Adrenal gland (tissue), 9 donors: ENCODE measurements at regions not wholly inside any gene's neighbourhood (a gene's known extent, or its start where the extent isn't known, plus 50 kb on each side); places are given as distances from the start of the nearest gene placed in this dataset.

Experiments used
- DNase-seq, 7 donors: peaks; one replicate each; pipeline ENCODE4 v3.0.0-alpha.2; 2019 to 2020
- H3K27ac ChIP-seq, 5 donors: fragments of 200-600 bp; sonication (generic) in 4 of 5; 1 replicate in 3 of 5; 2 replicates in 2 of 5; pipeline versions ENCODE4 v1.5.1 to v1.8.0; 2016 to 2020; ENCODE audit warnings: mild to moderate bottlenecking in 1 of 5
- H3K27me3 ChIP-seq: fragments of 200-600 bp; 2 replicates; pipeline ENCODE4 v1.8.0; 2021
- H3K36me3 ChIP-seq, 2 donors: fragments of 200-600 bp; replicated peaks in 1 of 2; 1 replicate in 1 of 2; 2 replicates in 1 of 2; pipeline versions ENCODE4 v1.5.1 to v1.8.0; 2018 to 2022
- H3K4me1 ChIP-seq, 2 donors: fragments of 200-600 bp; replicated peaks in 1 of 2; 1 replicate in 1 of 2; 2 replicates in 1 of 2; pipeline versions ENCODE4 v1.5.1 to v1.8.0; 2018 to 2021
- H3K4me3 ChIP-seq, 4 donors: fragments of 200-600 bp; sonication (generic) in 3 of 4; one replicate each; pipeline ENCODE4 v1.5.1; 2016 to 2018
- H3K9me3 ChIP-seq, 3 donors: fragments of 200-600 bp; sonication (generic) in 1 of 3; replicated peaks in 1 of 3; 1 replicate in 2 of 3; 2 replicates in 1 of 3; pipeline versions ENCODE4 v1.5.1 to v1.8.0; 2016 to 2021
- POLR2A ChIP-seq, 2 donors: fragments of 450-650 bp; IDR thresholded peaks; one replicate each; pipeline ENCODE4 v1.6.1; 2017; ENCODE audit warnings: antibody characterized with exemption in 2 of 2, mild to moderate bottlenecking in 2 of 2, moderate library complexity in 1 of 2
- WGBS, 4 donors: extraction: QIAGEN DNeasy Blood & Tissue Kit in 2 of 4; methylation state at CpG; one replicate each; pipeline versions ENCODE4 v1.1.5 to v1.1.7; 2013 to 2017; 5-methylcytosine and 5-hydroxymethylcytosine counted together
- intact Hi-C, 2 donors: fragments of 100-400 bp; cut with DNase I; formaldehyde crosslinking; loops; one replicate each; pipeline versions ENCODE4 v1.14.1 to v1.15.0; 2022 to 2023
- TF ChIP-seq, protein P1 (sequence below), 6 experiments: fragments of 450-650 bp in 4 of 6; fragments of 200-600 bp in 2 of 6; sonication (generic) in 1 of 6; IDR thresholded peaks; 1 replicate in 5 of 6; 2 replicates in 1 of 6; pipeline versions ENCODE4 v1.5.1 to v1.8.0; 2016 to 2021; ENCODE audit warnings: antibody characterized with exemption in 6 of 6, mild to moderate bottlenecking in 2 of 6, moderate library complexity in 1 of 6
- donor health status: healthy with polysubstance abuse.
- donor health status: Bipolar disorder and iron deficiency.
- donor health status: DM: yes; HTN: yes; CAD: no.
- donor health status: DM: no; HTN: no; CAD: no.
- donor health status: DM: no; HTN: no; CAD: no.

DNA sequence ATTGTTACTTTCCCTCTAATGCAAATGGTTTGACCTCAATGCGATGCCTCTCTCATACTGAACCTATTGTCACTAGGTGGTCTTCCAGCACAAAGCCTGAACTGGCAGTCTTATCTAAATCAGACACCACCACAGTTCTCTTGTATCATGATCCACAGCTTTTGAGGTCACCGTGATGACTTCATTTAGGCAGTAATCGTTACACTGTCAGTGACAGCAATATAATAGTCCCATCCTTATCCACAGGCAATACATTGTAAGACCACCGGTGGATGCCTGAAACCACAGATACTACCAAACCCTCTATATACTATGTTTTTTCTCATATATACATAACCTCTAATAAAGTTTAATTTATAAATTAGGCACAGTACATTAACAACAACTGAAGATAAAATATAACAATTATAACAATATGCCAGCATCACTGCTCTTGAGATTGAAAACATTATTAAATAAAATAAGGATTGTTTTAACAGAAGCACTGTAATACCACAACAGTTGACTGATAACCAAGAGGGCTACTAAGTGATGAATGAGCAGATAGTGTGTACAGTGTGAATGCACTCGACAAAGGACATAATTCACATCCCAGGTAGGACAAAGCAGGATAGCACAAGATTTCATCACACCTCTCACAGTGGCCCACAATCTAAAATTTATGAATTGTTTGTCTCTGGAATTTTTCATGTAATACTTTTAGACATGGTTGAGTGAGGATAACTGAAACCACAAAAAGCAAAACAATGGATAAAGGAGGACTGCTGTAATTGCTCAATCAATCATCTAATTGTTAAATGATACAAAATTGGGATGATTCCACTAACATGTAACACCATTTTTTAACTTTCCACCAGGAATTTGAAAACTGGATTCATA lies 419.4 kb downstream of the CENPC start:
- H3K27ac ChIP-seq: no peak overlapping the region
- H3K27me3 ChIP-seq: no peaks in the 10 kb centered on the region
- intact Hi-C loops: no loop called here
- TF ChIP-seq, protein P1, sequence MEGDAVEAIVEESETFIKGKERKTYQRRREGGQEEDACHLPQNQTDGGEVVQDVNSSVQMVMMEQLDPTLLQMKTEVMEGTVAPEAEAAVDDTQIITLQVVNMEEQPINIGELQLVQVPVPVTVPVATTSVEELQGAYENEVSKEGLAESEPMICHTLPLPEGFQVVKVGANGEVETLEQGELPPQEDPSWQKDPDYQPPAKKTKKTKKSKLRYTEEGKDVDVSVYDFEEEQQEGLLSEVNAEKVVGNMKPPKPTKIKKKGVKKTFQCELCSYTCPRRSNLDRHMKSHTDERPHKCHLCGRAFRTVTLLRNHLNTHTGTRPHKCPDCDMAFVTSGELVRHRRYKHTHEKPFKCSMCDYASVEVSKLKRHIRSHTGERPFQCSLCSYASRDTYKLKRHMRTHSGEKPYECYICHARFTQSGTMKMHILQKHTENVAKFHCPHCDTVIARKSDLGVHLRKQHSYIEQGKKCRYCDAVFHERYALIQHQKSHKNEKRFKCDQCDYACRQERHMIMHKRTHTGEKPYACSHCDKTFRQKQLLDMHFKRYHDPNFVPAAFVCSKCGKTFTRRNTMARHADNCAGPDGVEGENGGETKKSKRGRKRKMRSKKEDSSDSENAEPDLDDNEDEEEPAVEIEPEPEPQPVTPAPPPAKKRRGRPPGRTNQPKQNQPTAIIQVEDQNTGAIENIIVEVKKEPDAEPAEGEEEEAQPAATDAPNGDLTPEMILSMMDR (IDR thresholded peaks at IDR 0.05): no peak
- TF ChIP-seq POLR2A (IDR thresholded peaks at IDR 0.05): no peak
- H3K9me3 ChIP-seq: peaks cover 0 to 6% (median 0%) of the 10 kb centered on the region in 3 donors
- H3K4me1 ChIP-seq: no peaks in the 10 kb centered on the region
- WGBS, 4 donors: 56 to 71% (median 63%) methylated on average over 5 of the region's 5 CpGs
- no peak overlapping the region for H3K4me3 ChIP-seq
- no peaks in the 10 kb centered on the region for H3K36me3 ChIP-seq
- DNase-seq: no peak

GRCh38 chr4:67124716-67125115 lies 420.6 kb downstream of the CENPC start:
- intact Hi-C loops: no loop called here
- 60 to 74% (median 64%) methylated on average over 4 of the region's 4 CpGs for WGBS, 4 donors

GRCh38 chr4:67122029-67122428 lies 423.3 kb downstream of the CENPC start:
- intact Hi-C loops: no loop called here
- WGBS, 4 donors: 11 to 26% (median 19%) methylated on average over 3 of the region's 3 CpGs

More at GRCh38 chr4:67124716-67125115, 420.6 kb downstream of the CENPC start:
- no peak overlapping the region for H3K4me3 ChIP-seq
- no peak for DNase-seq
- H3K36me3 ChIP-seq: no peaks in the 10 kb centered on the region
- H3K9me3 ChIP-seq: peaks cover 0 to 6% (median 0%) of the 10 kb centered on the region in 3 donors
- H3K4me1 ChIP-seq: no peaks in the 10 kb centered on the region
- TF ChIP-seq, protein P1 (IDR thresholded peaks at IDR 0.05): no peak
- TF ChIP-seq POLR2A (IDR thresholded peaks at IDR 0.05): no peak
- H3K27me3 ChIP-seq: no peaks in the 10 kb centered on the region
- H3K27ac ChIP-seq: no peak overlapping the region

GRCh38 chr4:67120369-67120768 lies 424.9 kb downstream of the CENPC start:
- no peak overlapping the region for H3K27ac ChIP-seq
- H3K4me1 ChIP-seq: no peaks in the 10 kb centered on the region
- intact Hi-C loops: no loop called here
- no peak for DNase-seq
- no peak overlapping the region for H3K4me3 ChIP-seq
- H3K9me3 ChIP-seq: no peaks in the 10 kb centered on the region
- WGBS, 4 donors: 57 to 100% (median 61%) methylated on average over 1 of the region's 1 CpG
- no peaks in the 10 kb centered on the region for H3K36me3 ChIP-seq
- TF ChIP-seq POLR2A (IDR thresholded peaks at IDR 0.05): no peak
- TF ChIP-seq, protein P1 (IDR thresholded peaks at IDR 0.05): no peak
- H3K27me3 ChIP-seq: no peaks in the 10 kb centered on the region

More at GRCh38 chr4:67122029-67122428, 423.3 kb downstream of the CENPC start:
- H3K4me3 ChIP-seq: no peak overlapping the region
- DNase-seq: peak in 1 of 7 donors; percentile 2
- H3K27me3 ChIP-seq: no peaks in the 10 kb centered on the region
- no peaks in the 10 kb centered on the region for H3K36me3 ChIP-seq
- TF ChIP-seq, protein P1 (IDR thresholded peaks at IDR 0.05): peak in 5 of 6 experiments; percentile 19 to 48 (median 19)
- no peak for TF ChIP-seq POLR2A (IDR thresholded peaks at IDR 0.05)
- no peak overlapping the region for H3K27ac ChIP-seq
- H3K9me3 ChIP-seq: no peaks in the 10 kb centered on the region
- H3K4me1 ChIP-seq: no peaks in the 10 kb centered on the region
